ENCODE measurements at regions not wholly inside any gene's neighbourhood (a gene's known extent, or its start where the extent isn't known, plus 50 kb on each side); places are given as distances from the start of the nearest gene placed in this dataset.

DNA sequence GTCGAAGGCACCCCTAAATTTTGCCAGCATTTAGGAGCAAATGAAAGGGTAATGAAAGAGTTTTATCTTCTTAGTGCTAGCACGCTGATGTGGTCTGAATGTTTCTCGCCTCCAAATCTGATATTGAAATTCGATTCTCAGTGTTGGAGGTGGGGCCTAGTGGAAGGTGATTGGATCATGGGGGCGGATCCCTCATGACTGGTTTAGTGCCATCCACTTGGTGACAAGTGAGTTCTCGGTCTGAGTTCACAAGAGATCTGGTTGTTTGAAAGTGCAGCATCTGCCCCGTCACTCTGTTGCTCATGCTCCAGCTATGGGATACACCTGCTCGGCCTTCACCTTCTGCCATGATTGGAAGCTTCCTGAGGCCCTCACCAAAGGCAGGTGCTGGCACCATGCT lies 75.1 kb upstream of the ZBTB40 start:
- no peak for DNase-seq (ENCODE audit: low read depth)

DNA sequence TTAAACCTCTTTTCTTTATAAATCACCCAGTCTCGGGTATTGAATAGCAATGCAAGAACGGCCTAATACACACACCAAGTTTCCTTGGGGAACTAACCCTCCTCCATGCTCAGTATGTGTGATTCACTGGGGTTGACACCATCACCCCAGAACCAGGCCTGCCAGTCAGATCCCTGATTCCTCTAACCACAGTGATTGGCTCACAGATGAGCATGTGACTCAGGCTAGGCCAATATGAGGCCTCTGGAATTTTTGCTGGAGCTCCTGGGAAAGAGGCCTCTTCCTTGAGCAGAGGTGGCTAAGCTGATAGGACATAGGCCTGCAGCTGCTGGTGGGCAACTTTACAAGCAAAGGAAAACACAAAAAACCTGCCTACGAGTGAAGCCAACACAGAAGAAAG lies 74.7 kb upstream of the ZBTB40 start:
- no peak for DNase-seq (ENCODE audit: low read depth)

DNA sequence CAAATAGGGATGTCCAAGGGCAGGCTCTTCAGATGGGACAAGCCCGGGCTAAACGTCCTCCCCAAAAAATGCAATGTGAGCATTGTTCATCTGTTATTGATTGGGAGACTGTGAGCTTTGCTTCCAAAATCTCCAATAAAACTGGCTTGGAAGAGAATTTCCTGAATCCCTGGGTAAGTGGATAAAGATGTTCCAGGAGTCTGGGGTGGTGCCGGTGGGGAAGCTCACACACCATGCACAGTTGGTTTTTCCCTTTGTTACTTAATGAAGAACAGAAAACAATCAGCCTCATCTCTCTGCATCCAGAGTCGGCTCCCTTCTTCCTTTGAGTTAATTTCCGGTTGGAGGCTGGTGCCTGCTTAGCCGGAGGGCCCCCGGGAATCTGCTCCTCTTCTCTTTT lies 72.1 kb upstream of the ZBTB40 start:
- no peak for DNase-seq (ENCODE audit: low read depth)

DNA sequence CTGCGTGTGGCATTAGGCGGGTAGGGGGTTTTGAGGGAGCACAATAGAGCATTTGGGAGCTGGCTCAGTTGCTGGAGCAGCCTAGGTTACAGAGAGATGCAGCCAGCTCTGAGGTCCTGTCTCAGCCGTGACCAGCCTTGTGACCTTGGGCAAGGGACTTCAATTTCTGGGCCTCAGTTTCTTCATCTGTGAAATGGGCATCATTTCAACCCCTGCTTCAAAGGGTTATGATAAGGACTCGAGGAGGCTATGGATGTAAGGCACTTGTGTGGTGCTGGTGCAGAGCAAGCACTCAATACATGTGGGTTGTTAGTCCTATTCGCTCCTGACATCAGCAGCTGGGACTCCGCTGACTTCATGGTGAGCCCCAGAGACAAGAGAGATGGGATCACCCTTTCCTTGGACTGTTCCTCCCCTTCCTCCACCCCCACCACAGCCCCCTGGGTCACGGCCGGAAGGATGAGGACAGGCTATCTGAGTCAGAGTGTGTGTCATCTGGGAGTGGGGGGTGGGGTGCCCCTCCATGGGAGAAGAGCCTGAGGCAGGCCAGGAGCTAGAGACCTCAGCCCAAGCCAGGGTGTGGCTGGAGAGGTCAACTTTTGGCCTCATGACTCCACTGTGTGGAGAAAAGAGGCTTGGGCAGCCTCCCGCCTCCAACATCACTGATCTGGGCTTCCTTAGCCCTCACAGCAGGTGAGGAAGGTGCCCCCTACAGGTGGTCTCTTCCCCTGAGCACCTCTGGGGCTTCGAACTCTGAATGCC lies 71.4 kb upstream of the ZBTB40 start:
- no peak for DNase-seq (ENCODE audit: low read depth)

DNA sequence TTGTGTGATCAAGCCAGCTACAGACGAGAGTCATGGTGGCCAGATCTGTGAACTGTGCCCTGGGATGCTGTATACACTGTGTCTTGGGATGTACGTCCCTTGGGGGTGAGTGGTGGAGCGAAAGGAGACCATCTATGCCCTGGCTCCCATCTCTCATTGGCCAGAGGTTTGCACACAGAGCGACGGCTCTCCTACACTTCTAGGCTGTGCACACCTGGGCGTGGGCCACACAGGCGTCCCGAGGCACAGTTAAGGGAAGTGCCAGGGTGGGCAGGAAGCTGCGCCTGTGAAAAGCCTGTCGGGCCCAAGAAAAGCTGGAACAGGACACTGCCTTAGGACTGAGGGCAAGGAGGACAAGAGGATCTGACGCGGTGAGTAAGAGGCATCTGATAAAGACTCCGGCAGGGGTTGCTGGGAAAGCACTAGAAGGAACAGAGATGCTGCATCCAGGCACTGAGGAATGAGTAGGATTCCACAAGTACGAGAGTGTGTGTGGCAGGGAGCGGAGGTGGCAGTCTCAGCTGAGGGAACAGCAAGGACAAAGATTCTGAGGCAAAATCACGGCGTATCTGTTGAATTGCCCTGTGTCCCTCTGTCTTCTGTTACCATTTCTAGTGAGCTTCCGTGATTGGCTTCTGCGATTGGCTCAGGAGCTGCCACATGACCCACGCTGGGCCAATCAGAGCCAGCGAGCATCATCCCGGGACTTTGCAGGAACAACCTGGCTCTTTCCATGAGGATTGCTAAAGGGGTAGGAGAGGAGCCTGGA lies 67.9 kb upstream of the ZBTB40 start:
- no peak for DNase-seq (ENCODE audit: low read depth)

DNA sequence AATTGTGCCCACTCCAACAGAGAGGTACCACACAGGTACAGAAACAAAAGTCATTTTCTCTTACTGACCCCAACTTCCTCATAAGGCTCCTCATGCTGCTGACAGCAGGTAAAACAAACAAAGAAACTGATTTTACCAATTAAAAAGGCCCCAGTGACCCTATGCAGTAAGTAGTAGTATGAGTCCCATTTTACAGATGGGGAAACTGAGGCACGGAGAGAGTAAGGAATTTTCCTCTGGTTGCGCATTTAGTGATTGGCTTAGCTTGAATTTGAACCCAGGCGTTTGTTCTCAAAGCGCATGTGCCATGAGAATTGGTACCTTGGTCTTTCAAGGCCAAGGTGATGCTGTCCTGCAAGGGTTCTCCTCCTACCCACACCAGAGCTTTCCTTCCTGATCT lies 66.1 kb upstream of the ZBTB40 start:
- DNase-seq (ENCODE audit: low read depth), result no peak

DNA sequence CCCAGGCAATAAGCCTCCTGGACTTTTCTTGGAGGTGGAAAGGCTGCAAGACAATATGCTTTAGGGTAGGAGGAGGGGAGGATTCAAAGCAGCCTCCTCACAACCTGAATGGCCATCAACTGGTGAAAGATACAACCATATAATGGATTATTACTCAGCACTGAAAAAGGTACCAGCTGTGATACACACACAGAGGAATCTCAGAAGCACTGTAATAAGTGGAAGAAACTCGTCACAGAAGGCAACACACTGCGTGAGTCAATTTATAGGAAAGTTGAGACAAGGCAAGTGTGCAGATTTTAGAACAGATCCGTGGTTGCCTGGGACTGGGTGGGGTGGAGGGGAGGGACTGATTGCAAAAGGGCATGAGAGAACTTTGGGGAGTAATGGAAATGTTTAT lies 64.9 kb upstream of the ZBTB40 start:
- DNase-seq (ENCODE audit: low read depth), result no peak

DNA sequence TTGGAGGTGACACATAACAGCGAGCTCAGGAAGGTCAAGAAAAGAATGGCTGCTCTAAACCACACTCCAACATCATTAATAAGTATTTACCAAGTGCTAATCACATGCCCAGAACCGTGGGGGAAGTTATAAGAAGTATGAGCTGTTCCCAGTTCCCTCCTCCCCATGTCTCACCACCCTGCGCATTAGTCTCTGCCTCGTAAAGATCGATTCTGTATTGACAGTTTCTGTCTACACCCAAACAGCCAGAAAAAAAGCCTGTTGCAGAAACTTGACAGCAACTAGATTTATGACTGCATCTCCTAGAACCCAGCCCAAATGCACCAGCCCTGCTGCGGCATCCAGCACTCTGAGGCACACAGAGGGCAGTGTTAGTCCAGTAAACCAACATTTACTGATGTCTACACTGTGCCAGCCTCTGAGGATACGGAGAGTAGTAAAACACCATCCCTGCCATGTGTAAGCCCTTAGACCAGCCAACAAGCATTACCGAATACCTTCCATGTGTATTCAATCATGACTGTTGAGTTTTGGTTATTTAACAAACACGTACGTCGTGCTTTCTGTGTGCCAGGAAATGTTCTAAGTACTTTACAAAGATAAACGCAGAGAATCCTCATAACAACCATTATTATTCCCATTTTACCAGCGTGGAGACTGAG lies 63.6 kb upstream of the ZBTB40 start:
- no peak for DNase-seq (ENCODE audit: low read depth)

DNA sequence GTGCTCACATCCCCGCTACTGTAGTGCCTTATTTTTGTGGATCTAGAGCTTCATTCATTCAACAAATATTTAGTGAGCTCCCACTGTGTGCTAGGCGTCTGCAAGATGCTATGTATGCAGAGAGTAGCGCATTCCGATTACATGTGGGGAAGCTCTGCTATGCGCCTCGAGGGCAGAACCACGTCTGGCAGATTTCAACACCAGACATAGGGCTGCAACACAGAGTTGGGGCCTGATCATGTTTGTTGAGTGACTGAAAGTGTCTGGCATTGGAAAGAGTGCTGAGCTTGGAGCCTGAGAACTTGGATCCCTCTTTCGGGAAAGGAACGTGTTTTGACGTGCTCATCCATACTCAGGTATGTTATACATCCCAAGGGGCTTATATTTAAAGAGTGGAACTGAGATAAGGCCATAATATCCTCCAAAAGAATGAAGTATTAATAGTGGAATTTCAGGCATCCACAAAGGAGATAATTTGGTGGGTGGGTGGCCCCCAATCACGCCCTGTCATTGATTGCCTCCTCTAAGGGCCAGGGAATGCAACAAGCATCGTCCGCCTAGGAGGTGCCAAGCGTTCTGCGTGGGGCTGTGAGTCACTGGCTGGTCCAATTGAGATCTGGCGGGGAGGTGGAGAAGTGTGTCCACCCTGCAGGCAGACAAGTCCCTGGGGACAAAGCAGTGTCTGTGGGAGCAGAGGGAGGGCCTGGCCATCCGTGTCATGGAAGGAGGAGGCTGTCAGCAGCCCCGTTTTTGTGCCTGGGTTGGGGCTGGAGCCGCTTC lies 62.8 kb upstream of the ZBTB40 start:
- no peak for DNase-seq (ENCODE audit: low read depth)

DNA sequence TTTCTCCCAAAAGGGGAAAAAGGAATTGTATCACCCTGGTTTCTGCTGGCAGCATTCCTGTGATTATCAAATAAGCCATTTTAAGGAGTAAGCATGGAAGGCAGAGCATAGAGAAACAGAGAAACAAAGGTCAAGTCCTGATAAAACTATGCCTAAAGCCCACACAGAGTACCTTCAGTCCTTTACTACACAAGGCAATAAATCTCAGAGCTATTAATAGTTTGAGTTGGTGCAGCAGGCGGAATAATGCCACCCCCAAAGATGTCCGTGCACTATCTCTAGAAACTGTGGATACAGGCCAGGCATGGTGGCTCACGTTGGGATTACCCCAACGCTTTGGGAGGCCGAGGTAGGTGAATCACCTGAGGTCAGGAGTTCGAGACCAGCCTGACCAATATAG lies 58.1 kb upstream of the ZBTB40 start:
- DNase-seq (ENCODE audit: low read depth), result no peak

DNA sequence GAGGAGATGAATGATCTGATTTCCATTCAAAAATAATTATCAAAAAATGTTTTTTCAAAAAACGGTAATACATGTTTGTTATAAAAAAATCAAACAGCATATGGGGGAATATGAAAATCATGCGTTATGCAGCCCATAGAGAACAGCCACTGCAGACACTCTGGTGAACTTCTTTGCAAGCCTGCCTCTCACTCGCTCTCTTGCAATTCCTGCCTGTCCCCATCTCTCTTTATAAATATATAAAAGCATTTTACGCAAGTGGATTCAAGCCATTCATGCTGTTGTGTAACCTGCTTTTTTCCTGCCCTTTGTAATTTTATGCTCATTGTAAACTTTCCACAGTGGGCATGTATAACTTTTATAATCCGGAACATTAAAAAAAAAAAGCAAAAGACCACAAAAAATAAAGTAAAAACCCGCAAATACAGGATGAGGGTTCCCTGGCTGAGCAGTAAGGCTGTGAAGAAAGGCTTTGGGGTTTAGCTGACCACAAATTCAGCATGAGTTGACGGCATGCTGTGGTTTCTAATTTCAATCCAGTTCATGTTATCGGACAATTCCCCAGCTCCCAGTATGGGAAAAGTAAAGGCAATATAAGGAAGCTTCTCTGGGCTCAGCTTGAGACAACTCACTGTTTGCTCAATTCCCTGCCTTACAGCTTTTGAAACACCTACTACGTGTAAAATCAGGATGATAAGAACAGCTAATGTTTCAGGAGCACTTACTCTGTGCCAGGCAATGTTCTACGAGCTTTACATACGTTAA lies 52.8 kb upstream of the ZBTB40 start:
- no peak for DNase-seq (ENCODE audit: low read depth)

DNA sequence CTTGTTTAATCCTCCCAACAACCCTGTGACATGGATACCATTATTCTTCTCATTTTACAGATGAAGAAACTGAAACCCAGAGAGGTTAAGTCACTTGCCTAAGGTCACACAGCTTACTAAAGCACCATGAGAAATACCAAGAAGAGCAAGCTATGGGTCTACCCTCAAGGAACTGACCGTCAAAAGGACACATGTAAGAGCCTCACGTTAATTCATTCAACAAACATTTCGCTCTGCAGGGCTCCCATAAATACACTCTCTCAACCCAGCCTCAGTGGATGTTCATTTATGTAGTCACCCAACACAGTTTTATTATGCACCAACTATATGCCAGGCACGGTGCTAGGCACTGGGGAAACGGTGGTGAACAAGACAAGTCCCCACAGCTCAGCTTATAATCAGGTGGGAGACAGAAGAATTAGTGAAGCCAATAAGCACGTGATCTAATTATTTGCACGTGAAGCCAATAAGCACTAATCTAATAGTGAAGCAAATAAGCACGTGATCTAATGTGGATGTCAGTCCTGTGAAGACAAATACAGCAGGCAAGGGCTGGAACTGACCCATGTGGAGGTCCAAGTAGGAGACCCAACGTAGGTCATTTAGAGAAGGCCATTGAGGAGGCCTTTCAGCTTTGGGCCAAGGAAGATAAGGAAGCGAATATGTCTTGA lies 52.1 kb upstream of the ZBTB40 start:
- DNase-seq (ENCODE audit: low read depth), result no peak
